GM06990 (cell line): ENCODE measurements at regions not wholly inside any gene's neighbourhood (a gene's known extent, or its start where the extent isn't known, plus 50 kb on each side); places are given as distances from the start of the nearest gene placed in this dataset.

Experiments
- DNase-seq: peaks from one replicate; pipeline ENCODE4 v3.0.0-alpha.2; 2011; ENCODE audit not compliant: insufficient read length; ENCODE audit errors: extremely low read depth
- H3K27me3 ChIP-seq: replicated peaks from 2 replicates; pipeline ENCODE4 v1.6.0; 2011; ENCODE audit warnings: low read length; ENCODE audit not compliant: control insufficient read depth, insufficient read depth
- H3K36me3 ChIP-seq: 2 replicates; pipeline ENCODE4 v1.5.1; 2011; ENCODE audit warnings: low read length; ENCODE audit not compliant: control insufficient read depth, insufficient read depth
- H3K4me3 ChIP-seq: replicated peaks from 2 replicates; pipeline ENCODE4 v1.5.1; 2011; ENCODE audit warnings: low read depth, mild to moderate bottlenecking, control low read depth, low read length
- CTCF ChIP-seq: IDR thresholded peaks from 2 replicates; pipeline ENCODE4 v1.5.1; 2011; ENCODE audit warnings: low read length, control low read depth, mild to moderate bottlenecking, inconsistent platforms; ENCODE audit not compliant: insufficient read depth, poor library complexity, severe bottlenecking

- Histone ChIP-seq H3K4me3 (no peak overlapping the region), H3K27me3 (no peaks in the 10 kb centered on the region), H3K36me3 (no peaks in the 10 kb centered on the region)
- no peak for DNase-seq
- TF ChIP-seq CTCF = no peak
These were observed 462.1 kb upstream of the DPP6 start for GRCh38 chr7:153590136-153590535.

- Histone ChIP-seq H3K36me3 (no peaks in the 10 kb centered on the region), H3K27me3 (no peaks in the 10 kb centered on the region), H3K4me3 (no peak overlapping the region)
- TF ChIP-seq CTCF = no peak
- DNase-seq = no peak
These were observed 461.6 kb upstream of the DPP6 start for GRCh38 chr7:153590571-153590970.

GRCh38 chr7:153607354-153607753, 444.8 kb upstream of the DPP6 start:
- no peaks in the 10 kb centered on the region for H3K27me3 ChIP-seq
- TF ChIP-seq CTCF = no peak
- no peaks in the 10 kb centered on the region for H3K36me3 ChIP-seq
- DNase-seq = no peak
- H3K4me3 ChIP-seq = no peak overlapping the region

GRCh38 chr7:153616711-153617325, 435.4 kb upstream of the DPP6 start:
- no peaks in the 10 kb centered on the region for H3K36me3 ChIP-seq
- no peak for DNase-seq
- no peak for TF ChIP-seq CTCF
- no peak overlapping the region for H3K4me3 ChIP-seq
- H3K27me3 ChIP-seq = no peaks in the 10 kb centered on the region

- no peak for DNase-seq
- TF ChIP-seq CTCF = no peak
- Histone ChIP-seq H3K36me3 (no peaks in the 10 kb centered on the region), H3K27me3 (no peaks in the 10 kb centered on the region; the same call in 1 of the 2 replicates), H3K4me3 (no peak overlapping the region)
These were observed 424.9 kb upstream of the DPP6 start for GRCh38 chr7:153627323-153627722.

- Histone ChIP-seq H3K4me3 (no peak overlapping the region), H3K36me3 (no peaks in the 10 kb centered on the region), H3K27me3 (no peaks in the 10 kb centered on the region; the same call in 1 of the 2 replicates)
- TF ChIP-seq CTCF = no peak
- DNase-seq = no peak
These were observed 423.8 kb upstream of the DPP6 start for GRCh38 chr7:153628406-153628805.
